ENCODE measurements at regions not wholly inside any gene's neighbourhood (a gene's known extent, or its start where the extent isn't known, plus 50 kb on each side); places are given as distances from the start of the nearest gene placed in this dataset.

DNA sequence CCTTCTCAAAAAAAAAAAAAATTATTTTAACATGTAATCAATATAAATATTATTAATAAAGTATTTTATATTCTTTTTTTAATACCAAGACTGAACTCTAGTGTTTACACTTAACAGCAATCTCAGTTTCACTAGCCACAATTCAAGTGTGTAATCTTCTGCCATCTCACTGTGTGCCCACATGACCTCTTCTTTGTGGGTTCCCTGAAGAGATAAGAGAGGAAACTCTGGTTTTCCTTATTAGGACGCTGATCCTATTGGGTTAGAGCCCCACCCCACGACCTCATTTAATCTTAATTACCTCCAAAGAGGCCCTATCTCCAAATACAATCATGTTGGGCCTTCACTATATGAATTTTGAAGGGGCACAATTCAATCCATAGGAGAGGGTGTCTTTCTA is 177.6 kb downstream of the STK31 start:
- Histone ChIP-seq H3K9ac (ENCODE audit: low read length) (no peak overlapping the region), H2BK120ac (ENCODE audit: low read depth, low read length) (no peak overlapping the region), H2AK5ac (ENCODE audit: low read length) (no peak overlapping the region), H3K4me2 (ENCODE audit: low read length) (no peak overlapping the region), H3K27me3 (ENCODE audit: insufficient read depth, low read length, poor library complexity) (no peaks in the 10 kb centered on the region), H3K79me1 (ENCODE audit: low read length) (no peaks in the 10 kb centered on the region), H2BK15ac (replicated peaks; ENCODE audit: low read depth) (no peak overlapping the region), H3K23ac (ENCODE audit: low read length) (no peak overlapping the region), H4K8ac (ENCODE audit: low read depth, low read length) (no peak overlapping the region), H3K18ac (ENCODE audit: low read length) (no peak overlapping the region), H3K79me2 (ENCODE audit: control insufficient read depth, insufficient read depth, low read length) (no peaks in the 10 kb centered on the region), H3K4me3 (ENCODE audit: low read length) (no peak overlapping the region), H3K27ac (ENCODE audit: low read depth, low read length) (no peak overlapping the region), H4K5ac (ENCODE audit: low read length) (no peak overlapping the region), H2BK5ac (ENCODE audit: low read length) (no peak overlapping the region), H3K4ac (ENCODE audit: low read depth, low read length) (no peak overlapping the region), H3K36me3 (ENCODE audit: control insufficient read depth, insufficient read depth, low read length) (no peaks in the 10 kb centered on the region), H3K4me1 (ENCODE audit: control insufficient read depth, low read depth, low read length) (no peaks in the 10 kb centered on the region), H3K56ac (ENCODE audit: low read length) (no peak overlapping the region)
- no peak for DNase-seq
- WGBS (ENCODE audit: extremely low coverage, insufficient coverage, low lambda C conversion rate), result no CpG with 5 or more reads among the region's 2 CpGs

DNA sequence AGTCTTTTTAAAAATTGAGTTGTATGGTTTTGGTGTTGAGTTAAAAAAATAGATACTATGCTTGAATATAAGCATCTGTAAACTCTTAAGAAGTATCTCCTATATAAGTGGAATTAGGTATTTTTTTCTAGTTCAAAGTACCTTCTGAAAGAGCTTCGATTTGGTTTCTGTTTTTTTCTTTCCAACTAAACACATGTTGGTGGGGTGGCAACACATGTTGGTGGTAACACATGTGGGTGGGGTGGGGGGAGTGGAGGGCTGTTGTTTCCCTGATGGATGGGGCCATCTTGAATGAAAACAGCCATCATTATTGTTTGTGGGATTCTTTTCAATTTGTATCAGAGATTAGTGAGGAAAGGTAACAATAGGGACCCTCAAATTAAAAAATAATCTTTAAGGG is 178.9 kb downstream of the STK31 start:
- no peak overlapping the region for H2BK120ac ChIP-seq (ENCODE audit: low read depth, low read length)
- H3K9ac ChIP-seq (ENCODE audit: low read length), result no peak overlapping the region
- H3K4me2 ChIP-seq (ENCODE audit: low read length), result no peak overlapping the region
- H4K8ac ChIP-seq (ENCODE audit: low read depth, low read length), result no peak overlapping the region
- no peak overlapping the region for H3K56ac ChIP-seq (ENCODE audit: low read length)
- H3K27ac ChIP-seq (ENCODE audit: low read depth, low read length), result no peak overlapping the region
- H3K36me3 ChIP-seq (ENCODE audit: control insufficient read depth, insufficient read depth, low read length), result no peaks in the 10 kb centered on the region
- no peaks in the 10 kb centered on the region for H3K79me1 ChIP-seq (ENCODE audit: low read length)
- H2BK5ac ChIP-seq (ENCODE audit: low read length), result no peak overlapping the region
- H2AK5ac ChIP-seq (ENCODE audit: low read length), result no peak overlapping the region
- H3K4ac ChIP-seq (ENCODE audit: low read depth, low read length), result no peak overlapping the region
- no peak overlapping the region for H3K4me3 ChIP-seq (ENCODE audit: low read length)
- H2BK15ac ChIP-seq (replicated peaks; ENCODE audit: low read depth), result no peak overlapping the region
- no peak for DNase-seq
- H4K5ac ChIP-seq (ENCODE audit: low read length), result no peak overlapping the region
- no peak overlapping the region for H3K18ac ChIP-seq (ENCODE audit: low read length)
- no peaks in the 10 kb centered on the region for H3K79me2 ChIP-seq (ENCODE audit: control insufficient read depth, insufficient read depth, low read length)
- no CpG with 5 or more reads among the region's 1 CpG for WGBS (ENCODE audit: extremely low coverage, insufficient coverage, low lambda C conversion rate)
- no peaks in the 10 kb centered on the region for H3K4me1 ChIP-seq (ENCODE audit: control insufficient read depth, low read depth, low read length)
- H3K27me3 ChIP-seq (ENCODE audit: insufficient read depth, low read length, poor library complexity), result no peaks in the 10 kb centered on the region
- no peak overlapping the region for H3K23ac ChIP-seq (ENCODE audit: low read length)

DNA sequence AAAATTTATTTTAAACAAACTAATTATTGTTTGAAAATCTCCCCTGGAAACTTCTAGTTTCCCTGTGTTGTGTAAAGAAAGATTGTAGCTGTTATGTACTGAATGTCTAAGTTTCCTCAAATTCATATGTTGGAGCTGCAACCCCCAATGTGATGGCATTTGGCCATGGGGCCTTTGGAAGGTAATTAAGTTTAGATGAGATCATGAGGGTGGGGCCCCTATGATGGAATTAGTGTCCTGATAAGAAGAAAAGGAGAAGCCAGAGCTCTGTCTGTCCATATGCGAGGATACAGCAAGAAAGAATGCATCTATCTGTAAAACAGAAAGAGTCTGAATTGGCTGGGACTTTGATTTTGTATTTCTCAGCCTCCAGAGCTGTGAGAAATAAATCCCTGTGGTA is 179.5 kb downstream of the STK31 start:
- no peaks in the 10 kb centered on the region for H3K36me3 ChIP-seq (ENCODE audit: control insufficient read depth, insufficient read depth, low read length)
- H3K18ac ChIP-seq (ENCODE audit: low read length), result no peak overlapping the region
- DNase-seq, result no peak
- no peak overlapping the region for H3K27ac ChIP-seq (ENCODE audit: low read depth, low read length)
- no peaks in the 10 kb centered on the region for H3K79me1 ChIP-seq (ENCODE audit: low read length)
- no peaks in the 10 kb centered on the region for H3K4me1 ChIP-seq (ENCODE audit: control insufficient read depth, low read depth, low read length)
- H2BK5ac ChIP-seq (ENCODE audit: low read length), result no peak overlapping the region
- no peak overlapping the region for H4K8ac ChIP-seq (ENCODE audit: low read depth, low read length)
- no peak overlapping the region for H3K4me2 ChIP-seq (ENCODE audit: low read length)
- H4K5ac ChIP-seq (ENCODE audit: low read length), result no peak overlapping the region
- H3K27me3 ChIP-seq (ENCODE audit: insufficient read depth, low read length, poor library complexity), result no peaks in the 10 kb centered on the region
- no peak overlapping the region for H2BK120ac ChIP-seq (ENCODE audit: low read depth, low read length)
- H3K79me2 ChIP-seq (ENCODE audit: control insufficient read depth, insufficient read depth, low read length), result no peaks in the 10 kb centered on the region
- H3K9ac ChIP-seq (ENCODE audit: low read length), result no peak overlapping the region
- no peak overlapping the region for H3K4ac ChIP-seq (ENCODE audit: low read depth, low read length)
- H3K4me3 ChIP-seq (ENCODE audit: low read length), result no peak overlapping the region
- H3K56ac ChIP-seq (ENCODE audit: low read length), result no peak overlapping the region
- WGBS (ENCODE audit: extremely low coverage, insufficient coverage, low lambda C conversion rate), result no CpG with 5 or more reads among the region's 1 CpG
- H2BK15ac ChIP-seq (replicated peaks; ENCODE audit: low read depth), result no peak overlapping the region
- no peak overlapping the region for H3K23ac ChIP-seq (ENCODE audit: low read length)
- H2AK5ac ChIP-seq (ENCODE audit: low read length), result no peak overlapping the region

DNA sequence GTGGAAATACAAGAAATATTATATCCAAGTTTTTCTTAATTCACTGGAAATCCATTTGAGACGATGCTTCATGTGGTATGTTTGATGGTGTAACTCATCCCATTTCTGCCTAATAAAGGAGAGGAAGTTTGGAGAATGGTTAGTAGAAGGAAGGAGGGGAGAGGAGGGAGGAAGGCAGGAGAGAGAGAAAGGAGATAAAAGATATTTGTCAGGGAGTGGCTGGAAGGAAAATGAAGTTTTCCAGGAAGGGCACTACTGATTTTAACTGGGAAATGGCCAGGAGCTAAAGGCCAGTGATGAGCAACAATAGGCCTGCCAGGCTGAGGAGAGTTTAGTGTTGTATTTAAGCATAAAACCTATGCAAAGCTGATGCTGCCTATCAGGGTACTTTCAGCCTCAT is 182.0 kb downstream of the STK31 start:
- Histone ChIP-seq H2AK5ac (ENCODE audit: low read length) (no peak overlapping the region), H3K56ac (ENCODE audit: low read length) (no peak overlapping the region)

DNA sequence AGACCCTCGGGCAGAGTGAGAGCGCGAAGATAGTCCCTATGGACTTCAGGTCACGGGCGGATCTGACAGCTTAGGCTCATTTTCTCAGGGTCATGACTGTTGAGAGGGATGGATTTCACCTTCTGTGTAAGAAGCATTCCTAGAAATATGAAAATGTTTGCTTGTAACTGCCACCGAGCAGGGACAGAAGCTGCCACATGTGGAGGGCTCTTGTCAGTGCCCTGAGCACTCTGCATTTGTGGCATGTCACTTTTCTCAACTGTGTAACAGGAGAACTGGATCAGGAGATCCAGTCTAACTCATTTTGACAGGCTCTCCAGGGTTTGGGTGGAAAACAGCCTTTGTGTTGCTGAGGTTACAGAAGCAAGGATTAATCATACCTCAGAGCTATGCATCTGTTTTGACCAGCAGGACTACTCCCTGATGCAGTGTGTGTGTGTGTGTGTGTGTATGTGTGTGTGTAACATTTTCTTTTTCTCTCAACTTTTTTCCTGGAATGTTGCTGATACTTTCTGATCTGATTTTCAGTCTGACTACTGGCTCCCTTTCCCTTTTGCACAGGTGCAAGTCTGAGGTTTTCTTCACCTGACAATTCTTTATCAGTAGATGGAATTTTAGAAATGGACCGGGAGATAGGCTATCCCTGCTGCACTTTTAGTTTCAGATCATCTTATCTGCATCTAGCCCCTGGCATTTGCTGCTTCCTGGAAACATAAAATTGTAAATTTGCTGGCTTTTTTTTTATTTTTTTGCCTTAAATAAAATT is 183.3 kb downstream of the STK31 start:
- Histone ChIP-seq H3K4me1 (ENCODE audit: control insufficient read depth, low read depth, low read length) (no peaks in the 10 kb centered on the region), H3K4ac (ENCODE audit: low read depth, low read length) (no peak overlapping the region), H2BK5ac (ENCODE audit: low read length) (no peak overlapping the region), H2BK15ac (replicated peaks; ENCODE audit: low read depth) (no peak overlapping the region), H3K18ac (ENCODE audit: low read length) (no peak overlapping the region), H3K4me2 (ENCODE audit: low read length) (no peak overlapping the region), H3K23ac (ENCODE audit: low read length) (no peak overlapping the region), H3K4me3 (ENCODE audit: low read length) (no peak overlapping the region), H4K8ac (ENCODE audit: low read depth, low read length) (no peak overlapping the region), H2AK5ac (ENCODE audit: low read length) (no peak overlapping the region), H3K27me3 (ENCODE audit: insufficient read depth, low read length, poor library complexity) (no peaks in the 10 kb centered on the region), H4K5ac (ENCODE audit: low read length) (no peak overlapping the region), H3K9ac (ENCODE audit: low read length) (no peak overlapping the region), H3K56ac (ENCODE audit: low read length) (no peak overlapping the region), H3K36me3 (ENCODE audit: control insufficient read depth, insufficient read depth, low read length) (no peaks in the 10 kb centered on the region), H2BK120ac (ENCODE audit: low read depth, low read length) (no peak overlapping the region), H3K79me1 (ENCODE audit: low read length) (no peaks in the 10 kb centered on the region), H3K27ac (ENCODE audit: low read depth, low read length) (no peak overlapping the region), H3K79me2 (ENCODE audit: control insufficient read depth, insufficient read depth, low read length) (no peaks in the 10 kb centered on the region)
- no peak for DNase-seq
- WGBS (ENCODE audit: extremely low coverage, insufficient coverage, low lambda C conversion rate), result no CpG with 5 or more reads among the region's 7 CpGs

More for the DNA sequence above, 182.0 kb downstream of the STK31 start:
- WGBS (ENCODE audit: extremely low coverage, insufficient coverage, low lambda C conversion rate), result no CpG with 5 or more reads among the region's 1 CpG
- H3K4me3 ChIP-seq (ENCODE audit: low read length), result no peak overlapping the region
- no peak overlapping the region for H2BK15ac ChIP-seq (replicated peaks; ENCODE audit: low read depth)
- no peak overlapping the region for H3K4me2 ChIP-seq (ENCODE audit: low read length)
- no peak for DNase-seq
- no peak overlapping the region for H3K18ac ChIP-seq (ENCODE audit: low read length)
- no peak overlapping the region for H2BK120ac ChIP-seq (ENCODE audit: low read depth, low read length)
- no peaks in the 10 kb centered on the region for H3K36me3 ChIP-seq (ENCODE audit: control insufficient read depth, insufficient read depth, low read length)
- no peak overlapping the region for H4K8ac ChIP-seq (ENCODE audit: low read depth, low read length)
- H2BK5ac ChIP-seq (ENCODE audit: low read length), result no peak overlapping the region
- H3K79me1 ChIP-seq (ENCODE audit: low read length), result no peaks in the 10 kb centered on the region
- no peaks in the 10 kb centered on the region for H3K4me1 ChIP-seq (ENCODE audit: control insufficient read depth, low read depth, low read length)
- no peaks in the 10 kb centered on the region for H3K27me3 ChIP-seq (ENCODE audit: insufficient read depth, low read length, poor library complexity)
- no peak overlapping the region for H3K27ac ChIP-seq (ENCODE audit: low read depth, low read length)
- no peak overlapping the region for H3K9ac ChIP-seq (ENCODE audit: low read length)
- no peak overlapping the region for H3K4ac ChIP-seq (ENCODE audit: low read depth, low read length)
- no peak overlapping the region for H4K5ac ChIP-seq (ENCODE audit: low read length)
- no peak overlapping the region for H3K23ac ChIP-seq (ENCODE audit: low read length)
- no peaks in the 10 kb centered on the region for H3K79me2 ChIP-seq (ENCODE audit: control insufficient read depth, insufficient read depth, low read length)
